Keratinocyte (primary cell): ENCODE measurements at regions not wholly inside any gene's neighbourhood (a gene's known extent, or its start where the extent isn't known, plus 50 kb on each side); places are given as distances from the start of the nearest gene placed in this dataset.
"Not testable (repeated sequence)": the region's sequence is repeated elsewhere in the genome, so short reads cannot be mapped to it uniquely, and the experiment has no call there.

ENCODE experiments used
- EZH2 ChIP-seq: IDR thresholded peaks from one replicate; pipeline ENCODE4 v1.6.1; 2012; ENCODE audit warnings: inconsistent platforms, mild to moderate bottlenecking, low read length, moderate library complexity
- TF ChIP-seq, protein P1 (sequence below), 3 experiments: IDR thresholded peaks in 1 of 3; conservative IDR thresholded peaks in 1 of 3; optimal IDR thresholded peaks in 1 of 3; 2 replicates in 2 of 3; 3 replicates in 1 of 3; pipeline versions ENCODE3 to v1.5.1; 2011; ENCODE audit warnings: low read length in 3 of 3, mild to moderate bottlenecking in 3 of 3, moderate library complexity in 2 of 3, control low read depth in 1 of 3, inconsistent platforms in 1 of 3; ENCODE audit not compliant: insufficient read depth in 2 of 3; ENCODE audit errors: extremely low read depth in 1 of 3

DNA sequence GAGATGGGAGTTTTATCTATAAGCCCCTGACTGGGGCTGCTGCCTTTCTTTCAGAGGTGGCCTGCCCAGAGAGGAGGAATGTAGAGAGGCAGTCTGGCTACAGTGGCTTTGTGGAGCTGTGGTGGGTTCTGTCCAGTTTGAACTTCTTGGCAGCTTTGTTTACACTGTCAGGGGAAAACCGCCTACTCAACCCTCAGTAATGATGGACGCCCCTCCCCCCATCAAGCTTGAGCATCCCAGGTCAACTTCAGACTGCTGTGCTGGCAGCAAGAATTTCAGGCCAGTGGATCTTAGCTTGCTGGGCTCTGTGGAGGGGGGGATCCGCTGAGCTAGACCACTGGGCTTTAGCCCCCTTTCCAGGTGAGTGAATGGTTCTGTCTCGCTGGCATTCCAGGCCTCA, 51.6 kb upstream of the THUMPD2 start:
- TF ChIP-seq, protein P1, sequence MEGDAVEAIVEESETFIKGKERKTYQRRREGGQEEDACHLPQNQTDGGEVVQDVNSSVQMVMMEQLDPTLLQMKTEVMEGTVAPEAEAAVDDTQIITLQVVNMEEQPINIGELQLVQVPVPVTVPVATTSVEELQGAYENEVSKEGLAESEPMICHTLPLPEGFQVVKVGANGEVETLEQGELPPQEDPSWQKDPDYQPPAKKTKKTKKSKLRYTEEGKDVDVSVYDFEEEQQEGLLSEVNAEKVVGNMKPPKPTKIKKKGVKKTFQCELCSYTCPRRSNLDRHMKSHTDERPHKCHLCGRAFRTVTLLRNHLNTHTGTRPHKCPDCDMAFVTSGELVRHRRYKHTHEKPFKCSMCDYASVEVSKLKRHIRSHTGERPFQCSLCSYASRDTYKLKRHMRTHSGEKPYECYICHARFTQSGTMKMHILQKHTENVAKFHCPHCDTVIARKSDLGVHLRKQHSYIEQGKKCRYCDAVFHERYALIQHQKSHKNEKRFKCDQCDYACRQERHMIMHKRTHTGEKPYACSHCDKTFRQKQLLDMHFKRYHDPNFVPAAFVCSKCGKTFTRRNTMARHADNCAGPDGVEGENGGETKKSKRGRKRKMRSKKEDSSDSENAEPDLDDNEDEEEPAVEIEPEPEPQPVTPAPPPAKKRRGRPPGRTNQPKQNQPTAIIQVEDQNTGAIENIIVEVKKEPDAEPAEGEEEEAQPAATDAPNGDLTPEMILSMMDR (optimal IDR thresholded peaks at IDR 0.05 in 1 of 3, IDR thresholded peaks at IDR 0.05 in 1 of 3, conservative IDR thresholded peaks at IDR 0.05 in 1 of 3; ENCODE audit: extremely low read depth in 1 of 3, insufficient read depth in 2 of 3, low read length in 3 of 3): not testable (repeated sequence)
- not testable (repeated sequence) for TF ChIP-seq EZH2
